Neural cell (in vitro differentiated cells): ENCODE measurements at regions not wholly inside any gene's neighbourhood (a gene's known extent, or its start where the extent isn't known, plus 50 kb on each side); places are given as distances from the start of the nearest gene placed in this dataset.

Source experiments
- H2AFZ ChIP-seq: fragments of 200-600, 300-800 bp; sonication (generic), shearing (Covaris generic); 2 replicates; pipeline ENCODE4 v1.6.0; 2014; ENCODE audit warnings: low read depth, mild to moderate bottlenecking, antibody characterized with exemption, low read length, moderate library complexity
- H3F3A ChIP-seq: fragments of 200-600 bp; shearing (Covaris generic); 2 replicates; pipeline ENCODE4 v1.6.1; 2016; ENCODE audit warnings: mild to moderate bottlenecking, moderate library complexity, mixed read lengths, antibody characterized with exemption, low read length; ENCODE audit not compliant: insufficient read depth, poor library complexity, severe bottlenecking
- H3K27ac ChIP-seq: fragments of 200-600, 300-800 bp; sonication (generic), shearing (Covaris generic); 2 replicates; pipeline ENCODE4 v1.5.1; 2014; ENCODE audit warnings: mild to moderate bottlenecking, low read length, moderate library complexity
- H3K27me3 ChIP-seq: fragments of 300-800, 200-600 bp; sonication (generic), shearing (Covaris generic); 2 replicates; pipeline ENCODE4 v1.6.0; 2014; ENCODE audit warnings: mild to moderate bottlenecking, low read depth, low read length, moderate library complexity; ENCODE audit not compliant: insufficient read depth
- H3K36me3 ChIP-seq: fragments of 300-800, 200-600 bp; sonication (generic), shearing (Covaris generic); 2 replicates; pipeline ENCODE4 v1.5.1; 2014; ENCODE audit warnings: mild to moderate bottlenecking, antibody characterized with exemption, low read length, moderate library complexity; ENCODE audit not compliant: insufficient read depth
- H3K4me2 ChIP-seq: fragments of 300-800, 200-600 bp; sonication (generic), shearing (Covaris generic); 2 replicates; pipeline ENCODE4 v1.6.0; 2014; ENCODE audit warnings: mild to moderate bottlenecking, low read length
- H3K4me3 ChIP-seq: fragments of 300-800, 200-600 bp; sonication (generic), shearing (Covaris generic); 2 replicates; pipeline ENCODE4 v1.5.1; 2014; ENCODE audit warnings: mild to moderate bottlenecking, low read length, moderate library complexity
- H3K79me2 ChIP-seq: fragments of 200-600 bp; shearing (Covaris generic); replicated peaks from 2 replicates; pipeline ENCODE4 v1.6.0; 2014; ENCODE audit warnings: mild to moderate bottlenecking, low read length, moderate library complexity; ENCODE audit not compliant: insufficient read depth
- H3K9ac ChIP-seq: fragments of 300-800, 200-600 bp; sonication (generic), shearing (Covaris generic); 2 replicates; pipeline ENCODE4 v1.6.1; 2016; ENCODE audit warnings: mild to moderate bottlenecking, low read length, mixed read lengths
- H3K9me2 ChIP-seq: fragments of 200-600 bp; shearing (Covaris generic); 2 replicates; pipeline ENCODE4 v1.6.1; 2016; ENCODE audit warnings: mild to moderate bottlenecking, low read length, mixed read lengths; ENCODE audit not compliant: insufficient read depth
- H3K9me3 ChIP-seq: fragments of 200-600, 300-800 bp; sonication (generic), shearing (Covaris generic); 2 replicates; pipeline ENCODE4 v1.6.1; 2016; ENCODE audit warnings: mild to moderate bottlenecking, mixed run types, low read length, moderate library complexity, mixed read lengths
- H4K20me1 ChIP-seq: fragments of 200-600 bp; shearing (Covaris generic); 2 replicates; pipeline ENCODE4 v1.6.1; 2016; ENCODE audit warnings: mild to moderate bottlenecking, mixed run types; ENCODE audit not compliant: insufficient read depth
- CTCF ChIP-seq: fragments of 450-650 bp; IDR thresholded peaks from 2 replicates; pipeline ENCODE4 v1.5.1; 2014; ENCODE audit warnings: antibody characterized with exemption, mild to moderate bottlenecking, moderate library complexity; ENCODE audit not compliant: poor library complexity, severe bottlenecking
- EP300 ChIP-seq: fragments of 450-650 bp; conservative IDR thresholded peaks from 2 replicates; pipeline ENCODE4 v1.6.1; 2014; ENCODE audit warnings: antibody characterized with exemption, mild to moderate bottlenecking, moderate library complexity; ENCODE audit not compliant: poor library complexity, severe bottlenecking
- EZH2 ChIP-seq: fragments of 200-600, 300-800 bp; shearing (Covaris generic), sonication (generic); IDR thresholded peaks from 2 replicates; pipeline ENCODE4 v1.6.1; 2014; ENCODE audit warnings: antibody characterized with exemption, low read length, borderline replicate concordance, mild to moderate bottlenecking; ENCODE audit not compliant: insufficient read depth, poor library complexity, severe bottlenecking
- MXI1 ChIP-seq: fragments of 450-650 bp; conservative IDR thresholded peaks from 2 replicates; pipeline ENCODE4 v1.6.1; 2014; ENCODE audit warnings: antibody characterized with exemption, mild to moderate bottlenecking; ENCODE audit not compliant: poor library complexity, severe bottlenecking
- POLR2AphosphoS5 ChIP-seq: IDR thresholded peaks from 2 replicates; pipeline ENCODE4 v1.6.1; 2012
- REST ChIP-seq: IDR thresholded peaks from 2 replicates; pipeline ENCODE4 v1.6.1; 2012; ENCODE audit warnings: borderline replicate concordance
- SMC3 ChIP-seq: fragments of 450-650 bp; conservative IDR thresholded peaks from 2 replicates; pipeline ENCODE4 v1.6.1; 2014; ENCODE audit warnings: antibody characterized with exemption, mild to moderate bottlenecking, moderate library complexity; ENCODE audit not compliant: poor library complexity
- TAF1 ChIP-seq: IDR thresholded peaks from 2 replicates; pipeline ENCODE4 v1.6.1; 2012; ENCODE audit warnings: low read depth

GRCh38 chr20:39421571-39422105 lies 459.5 kb downstream of the DHX35 start:
- H3K27ac ChIP-seq, result no peak overlapping the region
- H3K4me2 ChIP-seq, result no peak overlapping the region
- no peaks in the 10 kb centered on the region for H3F3A ChIP-seq
- H3K9me2 ChIP-seq, result no peaks in the 10 kb centered on the region
- H3K36me3 ChIP-seq, result no peaks in the 10 kb centered on the region
- TF ChIP-seq EP300, result no peak
- TF ChIP-seq EZH2, result no peak
- TF ChIP-seq TAF1, result no peak
- no peaks in the 10 kb centered on the region for H4K20me1 ChIP-seq
- no peak overlapping the region for H3K4me3 ChIP-seq
- no peak overlapping the region for H3K9ac ChIP-seq
- no peaks in the 10 kb centered on the region for H3K27me3 ChIP-seq
- no peaks in the 10 kb centered on the region for H3K9me3 ChIP-seq
- no peak overlapping the region for H2AFZ ChIP-seq
- no peaks in the 10 kb centered on the region for H3K79me2 ChIP-seq

- Histone ChIP-seq H3K27me3 (no peaks in the 10 kb centered on the region), H3K9me2 (no peaks in the 10 kb centered on the region)
Observed at GRCh38 chr20:39412091-39412490, 449.9 kb downstream of the DHX35 start.

GRCh38 chr20:39399463-39399862 lies 437.3 kb downstream of the DHX35 start:
- Histone ChIP-seq H3K9me2 (no peaks in the 10 kb centered on the region), H3K9me3 (no peaks in the 10 kb centered on the region), H3K9ac (no peak overlapping the region), H3K27ac (no peak overlapping the region), H2AFZ (no peak overlapping the region), H3K79me2 (no peaks in the 10 kb centered on the region), H4K20me1 (no peaks in the 10 kb centered on the region), H3K36me3 (no peaks in the 10 kb centered on the region), H3K4me2 (no peak overlapping the region), H3K27me3 (no peaks in the 10 kb centered on the region), H3K4me3 (no peak overlapping the region), H3F3A (no peaks in the 10 kb centered on the region)
- TF ChIP-seq MXI1, result no peak
- no peak for TF ChIP-seq EP300
- TF ChIP-seq POLR2AphosphoS5, result no peak
- TF ChIP-seq EZH2, result no peak
- TF ChIP-seq TAF1, result no peak
- TF ChIP-seq CTCF, result no peak

More at GRCh38 chr20:39412091-39412490, 449.9 kb downstream of the DHX35 start:
- no peak overlapping the region for H2AFZ ChIP-seq
- H3K9ac ChIP-seq, result no peak overlapping the region
- no peaks in the 10 kb centered on the region for H3K9me3 ChIP-seq
- no peak overlapping the region for H3K4me3 ChIP-seq
- H4K20me1 ChIP-seq, result no peaks in the 10 kb centered on the region
- H3K4me2 ChIP-seq, result no peak overlapping the region
- no peaks in the 10 kb centered on the region for H3F3A ChIP-seq
- no peak for TF ChIP-seq MXI1
- TF ChIP-seq EP300, result no peak
- no peak for TF ChIP-seq SMC3
- TF ChIP-seq REST, result no peak
- no peak for TF ChIP-seq TAF1
- H3K79me2 ChIP-seq, result no peaks in the 10 kb centered on the region
- H3K36me3 ChIP-seq, result no peaks in the 10 kb centered on the region
- H3K27ac ChIP-seq, result no peak overlapping the region
